HEK293 (cell line): ENCODE measurements at regions not wholly inside any gene's neighbourhood (a gene's known extent, or its start where the extent isn't known, plus 50 kb on each side); places are given as distances from the start of the nearest gene placed in this dataset.

Experiments used
- CTCF ChIA-PET: fragments of 350-600 bp; formaldehyde crosslinking; extraction: SDS; loops from one replicate; lab custom pipeline; 2021; ENCODE audit warnings: antibody characterized with exemption; lab: Yijun Ruan, JAX
- POLR2A ChIA-PET: fragments of 300-600 bp; formaldehyde crosslinking; extraction: SDS; loops from one replicate; lab custom pipeline; 2020; ENCODE audit warnings: antibody characterized with exemption, inconsistent platforms; lab: Yijun Ruan, JAX
- H3K27ac ChIP-seq: fragments of 200-500 bp; sonication (Bioruptor generic); 2 replicates; pipeline ENCODE4 v1.5.1; 2014; ENCODE audit warnings: low read depth, low read length, control low read depth, inconsistent platforms; ENCODE audit errors: extremely low read depth
- H3K36me3 ChIP-seq, 2 experiments: fragments of 200-500 bp in 1 of 2; sonication (Bioruptor generic) in 1 of 2; 1 replicate in 1 of 2; 2 replicates in 1 of 2; pipeline ENCODE4 v1.5.1; 2014 to 2017; ENCODE audit warnings: inconsistent platforms in 2 of 2, low read length in 2 of 2; ENCODE audit not compliant: control insufficient read depth in 2 of 2, insufficient read depth in 1 of 2
- H3K4me1 ChIP-seq: fragments of 200-500 bp; sonication (Bioruptor generic); 2 replicates; pipeline ENCODE4 v1.5.1; 2014; ENCODE audit warnings: mild to moderate bottlenecking, low read length, inconsistent platforms; ENCODE audit not compliant: control insufficient read depth, insufficient read depth
- H3K4me3 ChIP-seq: 2 replicates; pipeline ENCODE4 v1.5.1; 2011; ENCODE audit warnings: low read depth, mild to moderate bottlenecking, control low read depth, low read length, moderate library complexity
- H3K9me3 ChIP-seq: fragments of 200-500 bp; sonication (Bioruptor generic); 2 replicates; pipeline ENCODE4 v1.5.1; 2014; ENCODE audit warnings: low read depth, low read length, inconsistent platforms; ENCODE audit not compliant: control insufficient read depth, insufficient read depth
- BCL6B ChIP-seq: fragments of 450-650 bp; formaldehyde crosslinking; IDR thresholded peaks from 2 replicates; pipeline ENCODE4 v1.5.1; 2017; ENCODE audit warnings: missing biosample characterization, missing genetic modification characterization
- GLI2 ChIP-seq: fragments of 450-650 bp; formaldehyde crosslinking; IDR thresholded peaks from 2 replicates; pipeline ENCODE4; 2017; ENCODE audit warnings: missing biosample characterization, missing genetic modification characterization, low read depth, borderline replicate concordance
- KLF8 ChIP-seq: fragments of 450-650 bp; formaldehyde crosslinking; IDR thresholded peaks from 2 replicates; pipeline ENCODE4 v1.5.1; 2016; ENCODE audit warnings: missing biosample characterization, missing genetic modification characterization
- MEIS1 ChIP-seq: sonication (generic); formaldehyde crosslinking; IDR thresholded peaks from 2 replicates; pipeline ENCODE4 v1.8.1; 2022; ENCODE audit warnings: missing genetic modification reagents, mild to moderate bottlenecking, borderline replicate concordance
- MZF1 ChIP-seq: fragments of 450-650 bp; formaldehyde crosslinking; IDR thresholded peaks from 2 replicates; pipeline ENCODE4 v1.5.1; 2017; ENCODE audit warnings: missing biosample characterization, missing genetic modification characterization, borderline replicate concordance
- SP3 ChIP-seq: fragments of 450-650 bp; formaldehyde crosslinking; IDR thresholded peaks from 2 replicates; pipeline ENCODE4 v1.5.1; 2016; ENCODE audit warnings: missing biosample characterization, missing genetic modification characterization
- TRIM28 ChIP-seq: IDR thresholded peaks from 2 replicates; pipeline ENCODE4 v1.6.1; 2011; ENCODE audit warnings: low read length, control low read depth, borderline replicate concordance
- ZBTB1 ChIP-seq: fragments of 450-650 bp; formaldehyde crosslinking; IDR thresholded peaks from 2 replicates; pipeline ENCODE4 v1.5.1; 2016; ENCODE audit warnings: missing biosample characterization, missing genetic modification characterization
- ZBTB17 ChIP-seq: fragments of 450-650 bp; formaldehyde crosslinking; IDR thresholded peaks from 2 replicates; pipeline ENCODE4 v1.5.1; 2016; ENCODE audit warnings: missing biosample characterization, missing genetic modification characterization
- ZBTB49 ChIP-seq: fragments of 450-650 bp; formaldehyde crosslinking; IDR thresholded peaks from 2 replicates; pipeline ENCODE4 v1.5.1; 2016; ENCODE audit warnings: missing biosample characterization, missing genetic modification characterization, low read depth
- ZNF114 ChIP-seq: fragments of 450-650 bp; formaldehyde crosslinking; IDR thresholded peaks from 2 replicates; pipeline ENCODE4 v1.5.0; 2017; ENCODE audit warnings: missing biosample characterization, missing genetic modification characterization
- ZNF121 ChIP-seq: fragments of 450-650 bp; formaldehyde crosslinking; IDR thresholded peaks from 2 replicates; pipeline ENCODE4 v1.5.1; 2016; ENCODE audit warnings: missing biosample characterization, missing genetic modification characterization
- ZNF133 ChIP-seq: fragments of 450-650 bp; formaldehyde crosslinking; IDR thresholded peaks from 2 replicates; pipeline ENCODE4 v1.5.1; 2016; ENCODE audit warnings: missing biosample characterization, missing genetic modification characterization
- ZNF174 ChIP-seq: fragments of 450-650 bp; formaldehyde crosslinking; IDR thresholded peaks from 2 replicates; pipeline ENCODE4 v1.5.0; 2017; ENCODE audit warnings: missing biosample characterization, mild to moderate bottlenecking, missing genetic modification characterization
- ZNF211 ChIP-seq: fragments of 450-650 bp; formaldehyde crosslinking; IDR thresholded peaks from 2 replicates; pipeline ENCODE4 v1.5.1; 2016; ENCODE audit warnings: low read depth, missing biosample characterization, missing genetic modification characterization
- ZNF214 ChIP-seq: fragments of 450-650 bp; formaldehyde crosslinking; IDR thresholded peaks from 2 replicates; pipeline ENCODE4 v1.5.1; 2017; ENCODE audit warnings: missing biosample characterization, mild to moderate bottlenecking, missing genetic modification characterization, borderline replicate concordance
- ZNF292 ChIP-seq: fragments of 450-650 bp; formaldehyde crosslinking; IDR thresholded peaks from 2 replicates; pipeline ENCODE4 v1.5.1; 2016; ENCODE audit warnings: low read depth, missing biosample characterization, missing genetic modification characterization, borderline replicate concordance
- ZNF354C ChIP-seq: fragments of 450-650 bp; formaldehyde crosslinking; IDR thresholded peaks from 2 replicates; pipeline ENCODE4 v1.5.1; 2016; ENCODE audit warnings: missing biosample characterization, missing genetic modification characterization, low read depth, borderline replicate concordance
- ZNF501 ChIP-seq: fragments of 450-650 bp; formaldehyde crosslinking; IDR thresholded peaks from 2 replicates; pipeline ENCODE4 v1.5.1; 2016; ENCODE audit warnings: missing biosample characterization, missing genetic modification characterization
- ZNF549 ChIP-seq: fragments of 450-650 bp; IDR thresholded peaks from 2 replicates; pipeline ENCODE4 v1.5.1; 2018; ENCODE audit warnings: missing biosample characterization, missing genetic modification characterization, mild to moderate bottlenecking, inconsistent platforms, moderate library complexity
- ZNF558 ChIP-seq: fragments of 450-650 bp; formaldehyde crosslinking; IDR thresholded peaks from 2 replicates; pipeline ENCODE4 v1.5.1; 2016; ENCODE audit warnings: missing biosample characterization, missing genetic modification characterization
- ZNF571 ChIP-seq: fragments of 450-650 bp; formaldehyde crosslinking; IDR thresholded peaks from 2 replicates; pipeline ENCODE4 v1.5.0; 2017; ENCODE audit warnings: missing biosample characterization, missing genetic modification characterization
- ZNF596 ChIP-seq: fragments of 450-650 bp; IDR thresholded peaks from 2 replicates; pipeline ENCODE4 v1.5.0; 2018; ENCODE audit warnings: missing biosample characterization, mild to moderate bottlenecking, missing genetic modification characterization, moderate library complexity
- ZNF830 ChIP-seq: fragments of 450-650 bp; IDR thresholded peaks from 2 replicates; pipeline ENCODE4 v1.5.0; 2018; ENCODE audit warnings: missing biosample characterization, missing genetic modification characterization, low read depth, mild to moderate bottlenecking, moderate library complexity
- ZSCAN16 ChIP-seq: fragments of 450-650 bp; formaldehyde crosslinking; IDR thresholded peaks from 2 replicates; pipeline ENCODE4 v1.5.1; 2016; ENCODE audit warnings: missing biosample characterization, missing genetic modification characterization
- ZSCAN23 ChIP-seq: fragments of 450-650 bp; formaldehyde crosslinking; IDR thresholded peaks from 2 replicates; pipeline ENCODE4 v1.5.1; 2016; ENCODE audit warnings: missing biosample characterization, missing genetic modification characterization
- TF ChIP-seq, protein P1 (sequence below): fragments of 450-650 bp; formaldehyde crosslinking; IDR thresholded peaks from 2 replicates; pipeline ENCODE4 v1.5.1; 2016; ENCODE audit warnings: missing biosample characterization, missing genetic modification characterization
- TF ChIP-seq, protein P2 (sequence below): fragments of 450-650 bp; formaldehyde crosslinking; IDR thresholded peaks from 2 replicates; pipeline ENCODE4 v1.5.1; 2016; ENCODE audit warnings: missing biosample characterization, missing genetic modification characterization

DNA sequence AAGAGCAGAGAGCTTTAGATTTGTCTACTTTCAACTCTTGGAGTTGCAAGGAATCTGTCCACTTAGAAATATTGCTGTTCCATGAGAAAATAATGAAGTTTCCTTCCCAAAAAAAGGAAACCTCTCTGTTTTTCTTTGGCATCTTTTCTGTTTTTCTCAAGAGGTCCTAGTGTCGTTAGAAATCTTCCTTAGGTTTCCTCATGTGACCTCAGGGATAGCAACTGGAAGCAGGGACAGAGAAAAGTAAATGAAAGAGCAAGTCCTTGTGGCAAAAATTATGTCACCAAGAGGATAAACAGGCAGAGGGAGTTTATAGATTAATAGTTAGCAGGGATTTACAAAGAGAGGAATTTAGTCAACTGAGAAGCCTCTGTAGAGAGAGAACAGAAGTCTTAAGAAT lies 478.4 kb upstream of the ADGRL3 start:
- TF ChIP-seq ZSCAN23 (no peak), ZNF354C (no peak), ZNF133 (tag by site-specific recombination) (no peak), ZNF211 (tag by site-specific recombination) (no peak), MEIS1 (CRISPR knock-in tag) (no peak), ZNF501 (tag by site-specific recombination) (no peak), ZBTB17 (no peak), ZNF214 (tag by site-specific recombination) (no peak), ZNF571 (tag by site-specific recombination) (no peak), ZNF558 (tag by site-specific recombination) (no peak)
- TF ChIP-seq, protein P1, sequence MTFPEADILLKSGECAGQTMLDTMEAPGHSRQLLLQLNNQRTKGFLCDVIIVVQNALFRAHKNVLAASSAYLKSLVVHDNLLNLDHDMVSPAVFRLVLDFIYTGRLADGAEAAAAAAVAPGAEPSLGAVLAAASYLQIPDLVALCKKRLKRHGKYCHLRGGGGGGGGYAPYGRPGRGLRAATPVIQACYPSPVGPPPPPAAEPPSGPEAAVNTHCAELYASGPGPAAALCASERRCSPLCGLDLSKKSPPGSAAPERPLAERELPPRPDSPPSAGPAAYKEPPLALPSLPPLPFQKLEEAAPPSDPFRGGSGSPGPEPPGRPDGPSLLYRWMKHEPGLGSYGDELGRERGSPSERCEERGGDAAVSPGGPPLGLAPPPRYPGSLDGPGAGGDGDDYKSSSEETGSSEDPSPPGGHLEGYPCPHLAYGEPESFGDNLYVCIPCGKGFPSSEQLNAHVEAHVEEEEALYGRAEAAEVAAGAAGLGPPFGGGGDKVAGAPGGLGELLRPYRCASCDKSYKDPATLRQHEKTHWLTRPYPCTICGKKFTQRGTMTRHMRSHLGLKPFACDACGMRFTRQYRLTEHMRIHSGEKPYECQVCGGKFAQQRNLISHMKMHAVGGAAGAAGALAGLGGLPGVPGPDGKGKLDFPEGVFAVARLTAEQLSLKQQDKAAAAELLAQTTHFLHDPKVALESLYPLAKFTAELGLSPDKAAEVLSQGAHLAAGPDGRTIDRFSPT (tag by site-specific recombination) = no peak
- TF ChIP-seq, all 188 proteins: peak for 0
- Histone ChIP-seq H3K36me3 (no peaks in the 10 kb centered on the region), H3K4me1 (no peaks in the 10 kb centered on the region), H3K4me3 (no peak overlapping the region), H3K27ac (no peak overlapping the region), H3K9me3 (no peaks in the 10 kb centered on the region)
- ChIA-PET CTCF (interaction anchor here (0.7 kb wide), 1 partner anchor 55 kb away, joined by 3 read pairs; no protein-coding TSS in a partner anchor), POLR2A (no interaction called here)

GRCh38 chr4:60723796-60724195 lies 476.3 kb upstream of the ADGRL3 start:
- no peak overlapping the region for H3K27ac ChIP-seq
- TF ChIP-seq MZF1 = no peak
- TF ChIP-seq TRIM28 = no peak
- TF ChIP-seq KLF8 = no peak
- TF ChIP-seq ZNF596 (tag by site-specific recombination) = no peak
- no peak for TF ChIP-seq ZSCAN16 (tag by site-specific recombination)
- no peak for TF ChIP-seq ZNF830
- TF ChIP-seq BCL6B (tag by site-specific recombination) = no peak
- TF ChIP-seq ZNF174 (tag by site-specific recombination) = no peak
- no peak for TF ChIP-seq GLI2 (tag by site-specific recombination)
- TF ChIP-seq ZNF549 (tag by site-specific recombination) = no peak
- no peak for TF ChIP-seq ZBTB1 (tag by site-specific recombination)
- TF ChIP-seq ZNF133 (tag by site-specific recombination) = no peak
- POLR2A ChIA-PET = no interaction called here

DNA sequence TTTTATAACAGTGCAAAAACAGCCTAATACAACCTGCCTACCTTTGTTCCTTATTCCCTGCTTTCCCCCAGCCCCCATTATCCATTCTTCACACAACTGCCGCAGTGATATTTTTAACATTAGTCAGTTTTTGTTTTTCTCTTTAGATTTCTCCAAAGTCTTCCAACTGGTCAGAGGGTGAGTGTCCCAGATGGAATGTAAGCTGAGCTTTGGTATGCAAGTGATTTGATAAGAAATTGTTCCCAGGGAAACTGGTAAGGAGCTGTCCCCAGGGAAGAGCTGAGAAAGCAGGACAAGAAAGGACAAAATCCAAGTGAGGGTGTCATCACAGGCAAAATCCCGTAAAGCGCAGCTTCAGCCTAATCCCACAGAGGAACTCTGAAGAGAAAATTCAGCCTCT lies 475.5 kb upstream of the ADGRL3 start:
- no peaks in the 10 kb centered on the region for H3K4me1 ChIP-seq
- no peaks in the 10 kb centered on the region for H3K9me3 ChIP-seq
- ChIA-PET CTCF (interaction anchor here (0.7 kb wide), 1 partner anchor 21 kb away, joined by 3 read pairs; no protein-coding TSS in a partner anchor), POLR2A (no interaction called here)
- H3K27ac ChIP-seq = no peak overlapping the region
- no peak overlapping the region for H3K4me3 ChIP-seq
- no peaks in the 10 kb centered on the region for H3K36me3 ChIP-seq
- TF ChIP-seq ZNF121 (tag by site-specific recombination) (no peak), ZNF114 (tag by site-specific recombination) (no peak), ZSCAN23 (no peak), SP3 (tag by site-specific recombination) (no peak), ZNF292 (tag by site-specific recombination) (no peak), ZBTB49 (tag by site-specific recombination) (no peak)
- TF ChIP-seq, protein P2, sequence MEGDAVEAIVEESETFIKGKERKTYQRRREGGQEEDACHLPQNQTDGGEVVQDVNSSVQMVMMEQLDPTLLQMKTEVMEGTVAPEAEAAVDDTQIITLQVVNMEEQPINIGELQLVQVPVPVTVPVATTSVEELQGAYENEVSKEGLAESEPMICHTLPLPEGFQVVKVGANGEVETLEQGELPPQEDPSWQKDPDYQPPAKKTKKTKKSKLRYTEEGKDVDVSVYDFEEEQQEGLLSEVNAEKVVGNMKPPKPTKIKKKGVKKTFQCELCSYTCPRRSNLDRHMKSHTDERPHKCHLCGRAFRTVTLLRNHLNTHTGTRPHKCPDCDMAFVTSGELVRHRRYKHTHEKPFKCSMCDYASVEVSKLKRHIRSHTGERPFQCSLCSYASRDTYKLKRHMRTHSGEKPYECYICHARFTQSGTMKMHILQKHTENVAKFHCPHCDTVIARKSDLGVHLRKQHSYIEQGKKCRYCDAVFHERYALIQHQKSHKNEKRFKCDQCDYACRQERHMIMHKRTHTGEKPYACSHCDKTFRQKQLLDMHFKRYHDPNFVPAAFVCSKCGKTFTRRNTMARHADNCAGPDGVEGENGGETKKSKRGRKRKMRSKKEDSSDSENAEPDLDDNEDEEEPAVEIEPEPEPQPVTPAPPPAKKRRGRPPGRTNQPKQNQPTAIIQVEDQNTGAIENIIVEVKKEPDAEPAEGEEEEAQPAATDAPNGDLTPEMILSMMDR = no peak

More at GRCh38 chr4:60723796-60724195, 476.3 kb upstream of the ADGRL3 start:
- H3K9me3 ChIP-seq = no peaks in the 10 kb centered on the region
- CTCF ChIA-PET = no interaction called here
- H3K4me1 ChIP-seq = no peaks in the 10 kb centered on the region
- H3K36me3 ChIP-seq = no peaks in the 10 kb centered on the region
- no peak overlapping the region for H3K4me3 ChIP-seq
